HEK293 (cell line): ENCODE measurements at regions not wholly inside any gene's neighbourhood (a gene's known extent, or its start where the extent isn't known, plus 50 kb on each side); places are given as distances from the start of the nearest gene placed in this dataset.

Experiments
- CTCF ChIA-PET: fragments of 350-600 bp; formaldehyde crosslinking; extraction: SDS; loops from one replicate; lab custom pipeline; 2021; ENCODE audit warnings: antibody characterized with exemption; lab: Yijun Ruan, JAX
- POLR2A ChIA-PET: fragments of 300-600 bp; formaldehyde crosslinking; extraction: SDS; loops from one replicate; lab custom pipeline; 2020; ENCODE audit warnings: antibody characterized with exemption, inconsistent platforms; lab: Yijun Ruan, JAX
- H3K27ac ChIP-seq: fragments of 200-500 bp; sonication (Bioruptor generic); 2 replicates; pipeline ENCODE4 v1.5.1; 2014; ENCODE audit warnings: low read depth, low read length, control low read depth, inconsistent platforms; ENCODE audit errors: extremely low read depth
- H3K36me3 ChIP-seq, 2 experiments: fragments of 200-500 bp in 1 of 2; sonication (Bioruptor generic) in 1 of 2; 1 replicate in 1 of 2; 2 replicates in 1 of 2; pipeline ENCODE4 v1.5.1; 2014 to 2017; ENCODE audit warnings: inconsistent platforms in 2 of 2, low read length in 2 of 2; ENCODE audit not compliant: control insufficient read depth in 2 of 2, insufficient read depth in 1 of 2
- H3K4me1 ChIP-seq: fragments of 200-500 bp; sonication (Bioruptor generic); 2 replicates; pipeline ENCODE4 v1.5.1; 2014; ENCODE audit warnings: mild to moderate bottlenecking, low read length, inconsistent platforms; ENCODE audit not compliant: control insufficient read depth, insufficient read depth
- H3K4me3 ChIP-seq: 2 replicates; pipeline ENCODE4 v1.5.1; 2011; ENCODE audit warnings: low read depth, mild to moderate bottlenecking, control low read depth, low read length, moderate library complexity
- H3K9me3 ChIP-seq: fragments of 200-500 bp; sonication (Bioruptor generic); 2 replicates; pipeline ENCODE4 v1.5.1; 2014; ENCODE audit warnings: low read depth, low read length, inconsistent platforms; ENCODE audit not compliant: control insufficient read depth, insufficient read depth
- HOXA7 ChIP-seq: sonication (generic); formaldehyde crosslinking; IDR thresholded peaks from 2 replicates; pipeline ENCODE4 v1.8.1; 2022; ENCODE audit warnings: missing genetic modification reagents, borderline replicate concordance
- SETDB1 ChIP-seq: IDR thresholded peaks from one replicate; pipeline ENCODE4 v1.6.1; 2017; ENCODE audit warnings: mild to moderate bottlenecking, low read length, moderate library complexity, mixed read lengths; ENCODE audit not compliant: insufficient read length
- TRIM28 ChIP-seq: IDR thresholded peaks from 2 replicates; pipeline ENCODE4 v1.6.1; 2011; ENCODE audit warnings: low read length, control low read depth, borderline replicate concordance
- ZBTB1 ChIP-seq: fragments of 450-650 bp; formaldehyde crosslinking; IDR thresholded peaks from 2 replicates; pipeline ENCODE4 v1.5.1; 2016; ENCODE audit warnings: missing biosample characterization, missing genetic modification characterization
- ZBTB10 ChIP-seq: fragments of 450-650 bp; formaldehyde crosslinking; IDR thresholded peaks from 2 replicates; pipeline ENCODE4 v1.5.1; 2016; ENCODE audit warnings: missing biosample characterization, missing genetic modification characterization
- ZBTB11 ChIP-seq: fragments of 450-650 bp; formaldehyde crosslinking; conservative IDR thresholded peaks from 2 replicates; pipeline ENCODE4 v1.5.1; 2016; ENCODE audit warnings: low read depth, missing biosample characterization, missing genetic modification characterization
- ZNF184 ChIP-seq: fragments of 450-650 bp; IDR thresholded peaks from 2 replicates; pipeline ENCODE4 v1.5.1; 2018; ENCODE audit warnings: missing biosample characterization, mild to moderate bottlenecking, missing genetic modification characterization
- ZNF202 ChIP-seq: fragments of 450-650 bp; formaldehyde crosslinking; IDR thresholded peaks from 2 replicates; pipeline ENCODE4 v1.5.1; 2016; ENCODE audit warnings: missing biosample characterization, missing genetic modification characterization, borderline replicate concordance
- ZNF248 ChIP-seq: fragments of 450-650 bp; formaldehyde crosslinking; IDR thresholded peaks from 2 replicates; pipeline ENCODE4 v1.5.1; 2017; ENCODE audit warnings: missing biosample characterization, missing genetic modification characterization
- ZNF449 ChIP-seq: fragments of 450-650 bp; formaldehyde crosslinking; IDR thresholded peaks from 2 replicates; pipeline ENCODE4 v1.5.1; 2017; ENCODE audit warnings: missing biosample characterization, mild to moderate bottlenecking, missing genetic modification characterization, moderate library complexity
- ZNF529 ChIP-seq: fragments of 450-650 bp; formaldehyde crosslinking; IDR thresholded peaks from 2 replicates; pipeline ENCODE4 v1.5.1; 2017; ENCODE audit warnings: missing genetic modification characterization, missing biosample characterization; ENCODE audit not compliant: insufficient replicate concordance
- ZNF530 ChIP-seq: fragments of 450-650 bp; formaldehyde crosslinking; IDR thresholded peaks from 2 replicates; pipeline ENCODE4 v1.5.1; 2016; ENCODE audit warnings: low read depth, missing biosample characterization, missing genetic modification characterization
- ZNF561 ChIP-seq: fragments of 450-650 bp; IDR thresholded peaks from 2 replicates; pipeline ENCODE4 v1.5.1; 2018; ENCODE audit warnings: missing biosample characterization, missing genetic modification characterization, borderline replicate concordance
- ZNF596 ChIP-seq: fragments of 450-650 bp; IDR thresholded peaks from 2 replicates; pipeline ENCODE4 v1.5.0; 2018; ENCODE audit warnings: missing biosample characterization, mild to moderate bottlenecking, missing genetic modification characterization, moderate library complexity
- ZNF747 ChIP-seq: fragments of 450-650 bp; formaldehyde crosslinking; IDR thresholded peaks from 2 replicates; pipeline ENCODE4 v1.5.1; 2016; ENCODE audit warnings: missing biosample characterization, missing genetic modification characterization
- ZNF791 ChIP-seq: fragments of 450-650 bp; formaldehyde crosslinking; IDR thresholded peaks from 2 replicates; pipeline ENCODE4 v1.5.1; 2016; ENCODE audit warnings: missing biosample characterization, missing genetic modification characterization
- ZNF830 ChIP-seq: fragments of 450-650 bp; IDR thresholded peaks from 2 replicates; pipeline ENCODE4 v1.5.0; 2018; ENCODE audit warnings: missing biosample characterization, missing genetic modification characterization, low read depth, mild to moderate bottlenecking, moderate library complexity

GRCh38 chr11:122306831-122307391 is 190.9 kb upstream of the BLID start:
- Histone ChIP-seq H3K4me3 (no peak overlapping the region), H3K36me3 (no peaks in the 10 kb centered on the region), H3K27ac (no peak overlapping the region), H3K4me1 (no peaks in the 10 kb centered on the region), H3K9me3 (no peaks in the 10 kb centered on the region)
- TF ChIP-seq ZNF561 (tag by site-specific recombination) (no peak), ZNF791 (no peak), HOXA7 (no peak), ZNF248 (tag by site-specific recombination) (no peak), SETDB1 (no peak), ZNF747 (no peak), ZBTB10 (tag by site-specific recombination) (no peak), ZNF449 (tag by site-specific recombination) (no peak), TRIM28 (no peak), ZBTB11 (tag by site-specific recombination) (no peak), ZNF529 (tag by site-specific recombination) (no peak), ZNF596 (tag by site-specific recombination) (no peak), ZNF530 (tag by site-specific recombination) (no peak), ZNF184 (no peak), ZNF830 (no peak), ZBTB1 (tag by site-specific recombination) (no peak), ZNF202 (tag by site-specific recombination) (no peak)
- ChIA-PET CTCF (interaction anchor here (0.6 to 1.3 kb wide), 2 partner anchors 13 to 338 kb away, joined by 3 read pairs; no protein-coding TSS in a partner anchor), POLR2A (no interaction called here)
